ENCODE measurements at regions not wholly inside any gene's neighbourhood (a gene's known extent, or its start where the extent isn't known, plus 50 kb on each side); places are given as distances from the start of the nearest gene placed in this dataset.
"Not testable (repeated sequence)": the region's sequence is repeated elsewhere in the genome, so short reads cannot be mapped to it uniquely, and the experiment has no call there.

GRCh38 chr9:42414865-42415264 lies 231.4 kb downstream of the SPATA31A6 start:
- not testable (repeated sequence) for H3K4me3 Mint-ChIP-seq; H3K9me3 Mint-ChIP-seq; H3K27me3 Mint-ChIP-seq; H3K4me1 Mint-ChIP-seq (ENCODE audit: low read depth in 2 of 2); H3K36me3 Mint-ChIP-seq; H3K27ac Mint-ChIP-seq; DNase-seq (ENCODE audit: low spot score)
- ATAC-seq: peak in 1 of 2 donors; percentile 41

- not testable (repeated sequence) for H3K4me1 Mint-ChIP-seq (ENCODE audit: low read depth in 2 of 2); DNase-seq (ENCODE audit: low spot score); H3K27me3 Mint-ChIP-seq; H3K4me3 Mint-ChIP-seq; H3K9me3 Mint-ChIP-seq; H3K36me3 Mint-ChIP-seq; ATAC-seq; H3K27ac Mint-ChIP-seq
Measured at GRCh38 chr9:42419652-42420051, 236.2 kb downstream of the SPATA31A6 start.

GRCh38 chr9:42420324-42420723 lies 236.9 kb downstream of the SPATA31A6 start:
- H3K9me3 Mint-ChIP-seq: not testable (repeated sequence)

GRCh38 chr9:42421630-42422029 lies 238.2 kb downstream of the SPATA31A6 start:
- H3K27me3 Mint-ChIP-seq; DNase-seq (ENCODE audit: low spot score); H3K4me1 Mint-ChIP-seq (ENCODE audit: low read depth in 2 of 2); H3K4me3 Mint-ChIP-seq; ATAC-seq; H3K9me3 Mint-ChIP-seq; H3K36me3 Mint-ChIP-seq; H3K27ac Mint-ChIP-seq: not testable (repeated sequence)

More at GRCh38 chr9:42420324-42420723, 236.9 kb downstream of the SPATA31A6 start:
- DNase-seq (ENCODE audit: low spot score); H3K36me3 Mint-ChIP-seq; H3K27ac Mint-ChIP-seq; H3K4me3 Mint-ChIP-seq; ATAC-seq; H3K27me3 Mint-ChIP-seq; H3K4me1 Mint-ChIP-seq (ENCODE audit: low read depth in 2 of 2): not testable (repeated sequence)

GRCh38 chr9:42430674-42431615 lies 247.5 kb downstream of the SPATA31A6 start:
- not testable (repeated sequence) for ATAC-seq; H3K27me3 Mint-ChIP-seq; H3K9me3 Mint-ChIP-seq; H3K4me1 Mint-ChIP-seq (ENCODE audit: low read depth in 2 of 2); DNase-seq (ENCODE audit: low spot score); H3K36me3 Mint-ChIP-seq; H3K27ac Mint-ChIP-seq; H3K4me3 Mint-ChIP-seq

- not testable (repeated sequence) for H3K27ac Mint-ChIP-seq; ATAC-seq; H3K4me1 Mint-ChIP-seq (ENCODE audit: low read depth in 2 of 2); H3K4me3 Mint-ChIP-seq; DNase-seq (ENCODE audit: low spot score); H3K36me3 Mint-ChIP-seq; H3K9me3 Mint-ChIP-seq; H3K27me3 Mint-ChIP-seq
Measured at GRCh38 chr9:42431616-42432010, 248.2 kb downstream of the SPATA31A6 start.

GRCh38 chr9:42434844-42435714 lies 251.6 kb downstream of the SPATA31A6 start:
- not testable (repeated sequence) for H3K27ac Mint-ChIP-seq; H3K4me1 Mint-ChIP-seq (ENCODE audit: low read depth in 2 of 2); H3K27me3 Mint-ChIP-seq; H3K9me3 Mint-ChIP-seq; DNase-seq (ENCODE audit: low spot score); H3K36me3 Mint-ChIP-seq; H3K4me3 Mint-ChIP-seq
- peak; percentile 44 to 61 for ATAC-seq

DNA sequence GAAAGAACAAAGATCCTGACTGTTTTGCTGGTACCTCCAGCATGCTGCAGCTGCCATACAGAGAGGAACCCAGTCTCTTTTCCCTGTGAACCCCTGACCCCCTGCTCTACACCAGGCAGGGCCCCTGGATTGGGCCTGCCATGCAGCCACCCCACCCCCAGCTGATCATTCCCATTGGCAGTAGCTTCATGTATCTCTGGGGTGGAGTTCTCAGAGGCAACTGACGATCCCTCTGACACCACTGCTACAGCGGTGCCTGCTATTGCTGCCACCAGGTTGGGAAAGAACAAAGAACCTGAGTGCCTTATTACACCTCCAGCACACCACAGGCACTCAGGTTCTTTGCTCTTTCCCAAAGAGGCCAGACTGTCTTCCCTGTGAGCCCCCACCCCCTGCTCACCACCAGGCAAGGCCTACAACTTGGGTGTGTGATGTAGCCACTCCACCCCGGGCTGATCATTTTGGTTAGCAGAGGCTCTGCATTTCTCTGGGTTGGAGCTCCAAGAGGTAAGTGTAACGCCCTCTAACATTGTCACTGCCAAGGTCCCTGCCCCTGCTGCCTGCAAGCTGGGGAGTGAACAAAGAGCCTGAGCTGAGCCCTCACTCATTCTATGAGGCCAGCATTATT lies 252.4 kb downstream of the SPATA31A6 start:
- not testable (repeated sequence) for DNase-seq (ENCODE audit: low spot score); H3K4me3 Mint-ChIP-seq; H3K27ac Mint-ChIP-seq; H3K9me3 Mint-ChIP-seq; H3K36me3 Mint-ChIP-seq; H3K4me1 Mint-ChIP-seq (ENCODE audit: low read depth in 2 of 2); H3K27me3 Mint-ChIP-seq
- peak; percentile 33 to 60 for ATAC-seq

DNA sequence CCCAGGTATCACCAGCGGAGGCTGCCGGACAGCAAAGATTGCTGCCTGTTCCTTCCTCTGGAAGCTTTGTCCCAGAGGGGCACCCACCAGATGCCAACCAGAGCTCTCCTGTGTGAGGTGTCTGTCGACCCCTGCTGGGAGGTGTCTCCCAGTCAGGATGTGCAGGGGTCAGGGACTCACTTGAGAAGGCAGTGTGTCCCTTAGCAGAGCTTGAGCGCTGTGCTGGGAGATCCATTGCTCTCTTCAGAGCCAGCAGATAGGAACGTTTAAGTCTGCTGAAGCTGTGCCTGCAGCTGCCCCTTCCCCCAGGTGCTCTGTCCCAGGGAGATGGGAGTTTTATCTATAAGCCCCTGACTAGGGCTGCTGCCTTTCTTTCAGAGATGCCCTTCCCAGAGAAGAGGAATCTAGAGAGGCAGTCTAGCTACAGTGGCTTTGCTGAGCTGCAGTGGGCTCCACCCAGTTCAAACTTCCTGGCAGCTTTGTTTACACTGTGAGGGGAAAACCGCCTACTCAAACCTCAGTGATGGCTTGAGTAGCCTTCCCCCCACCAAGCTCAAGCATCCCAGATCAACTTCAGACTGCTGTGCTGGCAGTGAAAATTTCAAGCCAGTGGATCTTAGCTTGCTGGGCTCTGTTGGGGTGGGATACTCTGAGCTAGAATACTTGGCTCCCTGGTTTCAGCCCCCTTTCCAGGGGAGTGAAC lies 253.7 kb downstream of the SPATA31A6 start:
- not testable (repeated sequence) for H3K27me3 Mint-ChIP-seq; H3K27ac Mint-ChIP-seq; H3K4me3 Mint-ChIP-seq; ATAC-seq; DNase-seq (ENCODE audit: low spot score); H3K4me1 Mint-ChIP-seq (ENCODE audit: low read depth in 2 of 2); H3K9me3 Mint-ChIP-seq; H3K36me3 Mint-ChIP-seq

- not testable (repeated sequence) for H3K9me3 Mint-ChIP-seq
Measured at GRCh38 chr9:42442680-42443079, 259.2 kb downstream of the SPATA31A6 start.

GRCh38 chr9:42443414-42443813 lies 260.0 kb downstream of the SPATA31A6 start:
- not testable (repeated sequence) for H3K27ac Mint-ChIP-seq; H3K36me3 Mint-ChIP-seq; H3K4me3 Mint-ChIP-seq; H3K9me3 Mint-ChIP-seq; H3K27me3 Mint-ChIP-seq; H3K4me1 Mint-ChIP-seq (ENCODE audit: low read depth in 2 of 2); DNase-seq (ENCODE audit: low spot score); ATAC-seq

More at GRCh38 chr9:42442680-42443079, 259.2 kb downstream of the SPATA31A6 start:
- not testable (repeated sequence) for H3K4me3 Mint-ChIP-seq; H3K36me3 Mint-ChIP-seq; H3K4me1 Mint-ChIP-seq (ENCODE audit: low read depth in 2 of 2); DNase-seq (ENCODE audit: low spot score); H3K27me3 Mint-ChIP-seq; ATAC-seq; H3K27ac Mint-ChIP-seq

GRCh38 chr9:42461436-42461835 lies 278.0 kb downstream of the SPATA31A6 start:
- not testable (repeated sequence) for H3K27ac Mint-ChIP-seq; DNase-seq (ENCODE audit: low spot score); ATAC-seq; H3K9me3 Mint-ChIP-seq; H3K4me1 Mint-ChIP-seq (ENCODE audit: low read depth in 2 of 2); H3K27me3 Mint-ChIP-seq; H3K4me3 Mint-ChIP-seq; H3K36me3 Mint-ChIP-seq

- DNase-seq (ENCODE audit: low spot score); H3K4me3 Mint-ChIP-seq; H3K27me3 Mint-ChIP-seq; ATAC-seq; H3K9me3 Mint-ChIP-seq; H3K4me1 Mint-ChIP-seq (ENCODE audit: low read depth in 2 of 2); H3K27ac Mint-ChIP-seq; H3K36me3 Mint-ChIP-seq: not testable (repeated sequence)
Measured at GRCh38 chr9:42461863-42462262, 278.4 kb downstream of the SPATA31A6 start.
